ENCODE measurements at regions not wholly inside any gene's neighbourhood (a gene's known extent, or its start where the extent isn't known, plus 50 kb on each side); places are given as distances from the start of the nearest gene placed in this dataset.
A peak's percentile ranks its signal among the peaks of the same experiment; 100 is the strongest.

DNA sequence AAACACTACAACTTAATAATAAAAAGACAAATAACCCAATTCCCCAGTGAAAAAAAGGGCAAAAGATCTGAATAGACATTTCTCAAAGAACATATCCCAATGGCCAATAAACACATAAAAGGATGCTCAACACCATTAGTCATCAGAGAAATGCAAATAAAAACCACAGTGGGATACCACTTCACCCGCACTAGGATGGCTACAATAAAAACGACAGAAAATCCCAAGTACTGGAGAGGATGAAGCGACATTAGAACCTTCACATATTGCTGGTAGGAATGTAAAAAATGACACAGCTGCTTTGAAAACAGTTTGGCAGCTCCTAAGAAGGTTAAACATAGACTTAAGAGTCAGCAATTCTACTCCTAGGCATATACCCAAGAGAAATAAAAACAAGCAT lies 140.6 kb upstream of the ARX start:
- no peaks in the 10 kb centered on the region for H3K27me3 ChIP-seq (ENCODE audit: control insufficient read depth, insufficient read depth, low read length, poor library complexity, severe bottlenecking)
- H3K36me3 ChIP-seq (ENCODE audit: control insufficient read depth, insufficient read depth, low read length), result no peaks in the 10 kb centered on the region
- 40 to 56% methylated on average over 2 to 3 of the region's 3 CpGs for WGBS, 2 experiments
- H3K27ac ChIP-seq (ENCODE audit: insufficient read depth, low read depth, low read length, poor library complexity, severe bottlenecking), result no peak overlapping the region
- no peak overlapping the region for H3K4me3 ChIP-seq (ENCODE audit: insufficient read depth, low read depth, low read length)
- no peaks in the 10 kb centered on the region for H3K9me3 ChIP-seq (ENCODE audit: control insufficient read depth, low read length)
- H3K4me1 ChIP-seq (ENCODE audit: control insufficient read depth, insufficient read depth, low read length), result no peaks in the 10 kb centered on the region

DNA sequence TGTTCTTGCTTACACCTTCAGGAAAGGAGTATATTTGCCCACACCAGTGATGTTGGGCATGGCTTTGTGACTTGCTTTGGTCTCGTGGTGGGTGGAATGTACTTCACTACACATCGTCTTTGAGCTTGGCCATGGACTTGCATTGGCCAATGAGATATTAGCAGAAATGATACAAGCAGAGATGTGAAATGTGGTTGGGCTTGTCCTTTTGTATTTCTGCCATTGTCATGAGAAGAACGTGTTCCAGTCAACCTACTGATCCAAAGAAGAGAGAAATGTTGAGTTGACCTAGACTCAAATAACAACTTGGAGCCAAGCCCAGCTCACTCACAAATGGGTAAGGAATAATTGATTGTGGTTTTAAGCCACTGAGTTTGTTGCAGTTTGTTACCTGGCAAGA lies 138.4 kb upstream of the ARX start:
- H3K27me3 ChIP-seq (ENCODE audit: control insufficient read depth, insufficient read depth, low read length, poor library complexity, severe bottlenecking), result no peaks in the 10 kb centered on the region
- no peaks in the 10 kb centered on the region for H3K4me1 ChIP-seq (ENCODE audit: control insufficient read depth, insufficient read depth, low read length)
- 90 to 98% methylated on average over 3 of the region's 3 CpGs for WGBS, 2 experiments

DNA sequence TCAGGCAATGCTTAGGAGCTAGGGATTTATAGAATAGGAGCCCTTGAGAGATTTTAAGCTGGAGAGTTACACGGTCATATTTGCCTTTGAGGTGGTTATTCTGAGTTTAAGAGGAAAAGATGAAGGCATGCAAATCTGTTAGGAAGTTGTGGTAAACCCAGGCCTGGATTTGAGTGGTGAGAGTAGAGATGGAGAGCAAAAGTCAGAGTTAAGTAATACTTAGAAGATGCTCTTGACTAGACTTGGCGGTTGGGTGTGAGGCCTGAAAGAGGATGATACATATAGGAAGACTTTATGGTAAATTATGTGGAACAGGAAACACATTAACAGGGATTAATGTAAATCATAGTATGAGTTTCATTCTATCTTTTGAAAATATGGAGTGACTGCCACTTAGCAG lies 136.0 kb upstream of the ARX start:
- no peaks in the 10 kb centered on the region for H3K9me3 ChIP-seq (ENCODE audit: control insufficient read depth, low read length)
- H3K27me3 ChIP-seq (ENCODE audit: control insufficient read depth, insufficient read depth, low read length, poor library complexity, severe bottlenecking), result no peaks in the 10 kb centered on the region
- H3K36me3 ChIP-seq (ENCODE audit: control insufficient read depth, insufficient read depth, low read length), result no peaks in the 10 kb centered on the region
- WGBS, 2 experiments, result 95 to 97% methylated on average over 2 of the region's 2 CpGs
- no peak overlapping the region for H3K27ac ChIP-seq (ENCODE audit: insufficient read depth, low read depth, low read length, poor library complexity, severe bottlenecking)
- H3K4me1 ChIP-seq (ENCODE audit: control insufficient read depth, insufficient read depth, low read length), result no peaks in the 10 kb centered on the region
- H3K4me3 ChIP-seq (ENCODE audit: insufficient read depth, low read depth, low read length), result no peak overlapping the region

More for the DNA sequence above, 138.4 kb upstream of the ARX start:
- Histone ChIP-seq H3K36me3 (ENCODE audit: control insufficient read depth, insufficient read depth, low read length) (no peaks in the 10 kb centered on the region), H3K4me3 (ENCODE audit: insufficient read depth, low read depth, low read length) (no peak overlapping the region), H3K9me3 (ENCODE audit: control insufficient read depth, low read length) (no peaks in the 10 kb centered on the region), H3K27ac (ENCODE audit: insufficient read depth, low read depth, low read length, poor library complexity, severe bottlenecking) (no peak overlapping the region)

DNA sequence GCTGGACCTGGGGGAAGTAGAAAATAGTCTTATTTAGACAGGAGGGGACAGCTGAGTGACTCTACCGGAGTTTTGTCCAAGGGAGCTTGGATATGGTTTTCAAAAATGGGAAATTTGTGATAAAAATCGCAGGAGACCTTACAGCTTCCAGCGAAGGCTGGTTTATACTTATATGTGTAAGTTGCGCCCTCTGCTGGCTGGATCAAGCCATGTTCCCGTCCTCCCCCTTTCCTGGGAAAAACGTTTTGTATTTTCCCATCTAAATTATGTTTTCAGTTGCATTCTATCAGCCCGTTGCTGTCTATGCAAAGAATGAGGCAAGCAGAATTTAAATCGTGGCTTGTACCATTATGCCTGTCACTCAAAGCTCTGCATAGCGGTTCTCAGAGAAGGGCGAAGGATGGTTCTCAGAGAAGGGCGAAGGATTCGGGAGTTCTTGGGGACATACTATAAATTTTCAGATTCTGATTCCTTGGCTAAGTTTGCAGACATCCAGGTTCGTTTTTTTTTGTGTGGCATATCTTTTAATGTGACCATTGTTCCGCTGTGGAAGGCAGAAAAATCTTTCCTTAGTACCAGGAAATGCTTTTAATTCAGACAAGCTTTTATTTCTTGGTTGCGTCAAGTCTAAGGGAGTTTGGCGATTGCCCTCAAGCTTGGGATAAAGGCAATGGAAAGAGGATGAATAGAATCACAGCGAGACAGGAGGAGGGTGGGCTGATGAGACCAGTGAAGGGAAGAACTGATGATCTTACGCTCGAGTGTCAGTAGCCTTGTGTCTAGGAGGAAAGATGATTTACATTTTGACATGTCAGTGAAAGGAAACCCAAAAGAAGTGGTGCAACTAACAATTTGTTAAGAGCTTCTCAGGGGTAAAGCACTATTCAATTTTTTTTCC lies 128.5 kb upstream of the ARX start:
- Histone ChIP-seq H3K4me3 (ENCODE audit: insufficient read depth, low read depth, low read length) (peak overlapping the region; percentile 23), H3K4me1 (ENCODE audit: control insufficient read depth, insufficient read depth, low read length) (no peaks in the 10 kb centered on the region), H3K27ac (ENCODE audit: insufficient read depth, low read depth, low read length, poor library complexity, severe bottlenecking) (no peak overlapping the region), H3K9me3 (ENCODE audit: control insufficient read depth, low read length) (no peaks in the 10 kb centered on the region), H3K36me3 (ENCODE audit: control insufficient read depth, insufficient read depth, low read length) (no peaks in the 10 kb centered on the region), H3K27me3 (ENCODE audit: control insufficient read depth, insufficient read depth, low read length, poor library complexity, severe bottlenecking) (no peaks in the 10 kb centered on the region)
- 10 to 14% methylated on average over 19 of the region's 19 CpGs for WGBS, 2 experiments

DNA sequence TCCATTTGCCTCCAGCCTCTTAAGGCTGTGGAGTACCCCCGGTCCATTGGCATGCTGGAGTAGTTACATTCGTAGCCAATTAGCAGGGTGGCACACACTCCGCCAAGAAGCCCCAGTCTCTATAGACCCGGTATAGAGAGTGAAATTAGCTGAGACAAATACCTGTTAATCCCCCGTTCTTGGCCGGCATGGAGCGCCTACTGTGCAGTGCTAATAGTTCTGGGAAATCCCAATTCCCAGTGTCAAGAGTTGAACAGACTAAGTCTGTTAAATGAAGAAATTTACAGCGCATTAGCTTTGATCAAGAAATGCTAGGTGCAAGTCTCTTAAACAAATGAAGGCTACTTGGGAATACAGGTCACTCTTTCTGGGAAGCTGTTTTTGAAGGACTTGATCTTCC lies 127.8 kb upstream of the ARX start:
- Histone ChIP-seq H3K9me3 (ENCODE audit: control insufficient read depth, low read length) (no peaks in the 10 kb centered on the region), H3K36me3 (ENCODE audit: control insufficient read depth, insufficient read depth, low read length) (no peaks in the 10 kb centered on the region), H3K4me1 (ENCODE audit: control insufficient read depth, insufficient read depth, low read length) (no peaks in the 10 kb centered on the region), H3K27me3 (ENCODE audit: control insufficient read depth, insufficient read depth, low read length, poor library complexity, severe bottlenecking) (no peaks in the 10 kb centered on the region), H3K4me3 (ENCODE audit: insufficient read depth, low read depth, low read length) (no peak overlapping the region), H3K27ac (ENCODE audit: insufficient read depth, low read depth, low read length, poor library complexity, severe bottlenecking) (no peak overlapping the region)
- WGBS, 2 experiments, result 63 to 72% methylated on average over 8 of the region's 8 CpGs

DNA sequence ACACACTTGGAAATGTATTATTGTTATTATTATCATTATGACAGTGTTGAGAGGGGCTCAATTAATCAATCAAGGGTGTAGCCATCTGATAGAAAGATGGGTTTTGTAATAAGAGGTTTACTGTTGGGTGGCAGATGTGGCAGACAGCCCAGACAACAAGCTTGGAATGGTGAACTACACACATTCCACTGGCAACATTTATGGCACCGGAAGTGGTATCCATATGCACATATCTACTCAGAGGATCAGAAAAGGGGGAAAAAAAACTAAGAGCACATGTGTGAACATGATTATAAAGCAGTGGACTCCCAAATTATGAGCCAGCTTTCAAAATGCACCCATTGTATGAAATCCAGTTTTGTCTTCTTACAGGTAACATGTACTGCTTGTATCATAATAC lies 125.9 kb upstream of the ARX start:
- no peak overlapping the region for H3K27ac ChIP-seq (ENCODE audit: insufficient read depth, low read depth, low read length, poor library complexity, severe bottlenecking)
- 100% methylated on average over 1 of the region's 1 CpG; no CpG with 5 or more reads in 1 of the 2 experiments for WGBS, 2 experiments
- no peak overlapping the region for H3K4me3 ChIP-seq (ENCODE audit: insufficient read depth, low read depth, low read length)
- H3K27me3 ChIP-seq (ENCODE audit: control insufficient read depth, insufficient read depth, low read length, poor library complexity, severe bottlenecking), result no peaks in the 10 kb centered on the region
- no peaks in the 10 kb centered on the region for H3K36me3 ChIP-seq (ENCODE audit: control insufficient read depth, insufficient read depth, low read length)
- H3K9me3 ChIP-seq (ENCODE audit: control insufficient read depth, low read length), result no peaks in the 10 kb centered on the region
- no peaks in the 10 kb centered on the region for H3K4me1 ChIP-seq (ENCODE audit: control insufficient read depth, insufficient read depth, low read length)

DNA sequence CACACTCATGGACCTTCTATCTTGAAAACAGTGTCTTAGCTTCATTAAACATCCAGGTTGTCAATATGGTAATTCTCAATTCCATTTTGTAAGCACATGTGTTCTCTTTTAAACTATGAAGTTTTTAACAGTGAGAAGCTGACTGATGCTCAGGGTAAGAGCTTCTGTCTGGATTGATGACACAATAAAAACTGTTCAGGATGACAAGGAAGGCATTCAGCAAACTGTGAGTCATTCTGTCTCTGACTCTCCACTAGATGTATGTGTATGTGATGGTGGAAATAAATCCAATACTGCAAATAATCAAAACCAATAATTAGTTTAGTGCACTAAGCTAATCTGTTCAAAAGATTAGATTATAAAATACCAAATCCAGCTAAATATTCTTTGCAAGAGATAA lies 115.3 kb upstream of the ARX start:
- no peaks in the 10 kb centered on the region for H3K4me1 ChIP-seq (ENCODE audit: control insufficient read depth, insufficient read depth, low read length)
- no peaks in the 10 kb centered on the region for H3K27me3 ChIP-seq (ENCODE audit: control insufficient read depth, insufficient read depth, low read length, poor library complexity, severe bottlenecking)
- no peaks in the 10 kb centered on the region for H3K36me3 ChIP-seq (ENCODE audit: control insufficient read depth, insufficient read depth, low read length)
- H3K4me3 ChIP-seq (ENCODE audit: insufficient read depth, low read depth, low read length), result no peak overlapping the region
- no peak overlapping the region for H3K27ac ChIP-seq (ENCODE audit: insufficient read depth, low read depth, low read length, poor library complexity, severe bottlenecking)
- H3K9me3 ChIP-seq (ENCODE audit: control insufficient read depth, low read length), result no peaks in the 10 kb centered on the region

DNA sequence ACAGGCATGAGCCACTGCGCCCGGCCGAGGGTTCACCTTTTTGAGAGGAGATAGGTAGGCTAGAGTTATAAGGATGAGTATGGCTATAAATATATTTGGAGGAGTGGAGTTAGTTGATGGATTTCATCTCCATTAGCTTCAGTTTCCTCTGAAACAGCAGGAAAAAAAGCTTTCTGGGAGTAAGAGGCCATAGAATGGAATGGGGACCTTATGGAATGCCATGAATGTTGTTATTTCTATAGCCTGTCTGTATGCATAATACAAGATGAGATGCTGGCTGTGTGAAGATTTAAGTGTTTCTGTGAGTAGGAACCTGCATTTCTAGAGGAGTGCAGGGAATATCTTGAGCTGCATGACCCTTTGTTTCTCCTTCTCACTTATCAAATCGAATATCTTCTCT lies 114.9 kb upstream of the ARX start:
- WGBS, 2 experiments, result 87 to 92% methylated on average over 4 of the region's 4 CpGs
- Histone ChIP-seq H3K9me3 (ENCODE audit: control insufficient read depth, low read length) (no peaks in the 10 kb centered on the region), H3K36me3 (ENCODE audit: control insufficient read depth, insufficient read depth, low read length) (no peaks in the 10 kb centered on the region), H3K4me3 (ENCODE audit: insufficient read depth, low read depth, low read length) (no peak overlapping the region), H3K27ac (ENCODE audit: insufficient read depth, low read depth, low read length, poor library complexity, severe bottlenecking) (no peak overlapping the region), H3K27me3 (ENCODE audit: control insufficient read depth, insufficient read depth, low read length, poor library complexity, severe bottlenecking) (no peaks in the 10 kb centered on the region), H3K4me1 (ENCODE audit: control insufficient read depth, insufficient read depth, low read length) (no peaks in the 10 kb centered on the region)

DNA sequence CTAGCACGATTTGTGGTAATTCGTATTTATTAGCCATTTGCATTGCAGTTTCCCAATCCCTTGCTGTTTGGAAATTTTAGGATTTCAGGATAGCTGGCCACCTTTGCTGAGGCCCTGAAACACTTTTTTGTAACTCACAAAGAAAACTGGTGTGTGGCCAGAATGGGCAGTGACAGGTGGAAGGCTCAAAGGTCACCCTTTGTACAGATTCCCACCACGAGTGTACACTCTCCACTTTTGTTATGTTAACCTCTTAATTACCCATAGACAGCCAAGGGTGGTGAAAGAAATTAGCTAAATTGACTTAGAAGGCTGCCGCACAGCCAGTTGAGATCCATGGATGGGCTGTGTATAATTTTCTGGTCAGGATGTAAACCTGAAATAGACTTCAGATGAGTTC lies 109.7 kb upstream of the ARX start:
- Histone ChIP-seq H3K27me3 (ENCODE audit: control insufficient read depth, insufficient read depth, low read length, poor library complexity, severe bottlenecking) (no peaks in the 10 kb centered on the region), H3K4me1 (ENCODE audit: control insufficient read depth, insufficient read depth, low read length) (no peaks in the 10 kb centered on the region), H3K27ac (ENCODE audit: insufficient read depth, low read depth, low read length, poor library complexity, severe bottlenecking) (no peak overlapping the region), H3K36me3 (ENCODE audit: control insufficient read depth, insufficient read depth, low read length) (no peaks in the 10 kb centered on the region), H3K9me3 (ENCODE audit: control insufficient read depth, low read length) (no peaks in the 10 kb centered on the region), H3K4me3 (ENCODE audit: insufficient read depth, low read depth, low read length) (no peak overlapping the region)
- WGBS, 2 experiments, result 87 to 93% methylated on average over 3 to 4 of the region's 4 CpGs

DNA sequence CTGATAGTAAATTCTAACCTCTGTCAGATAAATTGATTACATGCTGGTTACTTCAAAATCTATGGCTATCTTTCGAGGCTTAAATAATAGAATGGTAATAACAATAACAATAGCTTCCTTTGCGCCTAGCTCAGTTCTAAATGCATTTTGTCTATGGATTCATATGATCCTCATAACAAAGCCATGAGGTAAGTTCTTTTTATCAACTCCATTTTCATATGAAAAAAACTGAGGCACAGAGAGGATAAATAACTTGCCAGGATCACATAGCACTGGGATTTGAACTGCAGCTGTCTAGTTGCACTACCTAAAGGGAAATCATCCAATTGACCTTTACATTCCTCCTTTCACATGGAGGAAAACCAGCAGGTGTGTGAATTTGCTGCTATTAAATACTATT lies 108.6 kb upstream of the ARX start:
- WGBS, 2 experiments, result no CpG with 5 or more reads among the region's 2 CpGs

More for the DNA sequence above, 108.6 kb upstream of the ARX start:
- Histone ChIP-seq H3K36me3 (ENCODE audit: control insufficient read depth, insufficient read depth, low read length) (no peaks in the 10 kb centered on the region), H3K4me3 (ENCODE audit: insufficient read depth, low read depth, low read length) (no peak overlapping the region), H3K9me3 (ENCODE audit: control insufficient read depth, low read length) (no peaks in the 10 kb centered on the region), H3K4me1 (ENCODE audit: control insufficient read depth, insufficient read depth, low read length) (no peaks in the 10 kb centered on the region), H3K27me3 (ENCODE audit: control insufficient read depth, insufficient read depth, low read length, poor library complexity, severe bottlenecking) (no peaks in the 10 kb centered on the region), H3K27ac (ENCODE audit: insufficient read depth, low read depth, low read length, poor library complexity, severe bottlenecking) (no peak overlapping the region)

Data from ectodermal cell (in vitro differentiated cells).